NCI-H526 treated with DMSO at 0.1 percent for 48 hours (cell line): ENCODE measurements at regions not wholly inside any gene's neighbourhood (a gene's known extent, or its start where the extent isn't known, plus 50 kb on each side); places are given as distances from the start of the nearest gene placed in this dataset.
"Not testable (repeated sequence)": the region's sequence is repeated elsewhere in the genome, so short reads cannot be mapped to it uniquely, and the experiment has no call there.

ENCODE experiments used
- DNase-seq: peaks from one replicate; lab custom pipeline; 2025; lab: John Stamatoyannopoulos, UW

DNA sequence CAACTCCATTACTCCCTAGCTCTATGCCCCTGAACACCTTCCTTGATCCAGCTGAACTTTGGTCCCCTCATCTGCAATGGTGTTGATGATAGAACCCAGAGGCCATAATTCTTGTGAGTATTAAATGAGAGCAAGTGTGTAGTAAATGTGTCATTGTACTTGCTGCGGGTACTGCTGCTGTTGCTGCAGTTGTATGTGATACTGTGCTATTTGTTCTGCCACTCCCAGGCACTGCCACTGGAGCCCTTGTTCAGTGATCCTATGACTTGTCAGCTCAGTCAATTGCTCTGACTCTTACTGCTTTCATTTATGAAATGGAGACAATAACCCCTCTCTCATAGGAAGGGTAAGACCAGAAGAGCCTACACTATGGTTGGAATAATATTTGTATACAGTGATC, 136.9 kb upstream of the PLGLB2 start:
- not testable (repeated sequence) for DNase-seq

DNA sequence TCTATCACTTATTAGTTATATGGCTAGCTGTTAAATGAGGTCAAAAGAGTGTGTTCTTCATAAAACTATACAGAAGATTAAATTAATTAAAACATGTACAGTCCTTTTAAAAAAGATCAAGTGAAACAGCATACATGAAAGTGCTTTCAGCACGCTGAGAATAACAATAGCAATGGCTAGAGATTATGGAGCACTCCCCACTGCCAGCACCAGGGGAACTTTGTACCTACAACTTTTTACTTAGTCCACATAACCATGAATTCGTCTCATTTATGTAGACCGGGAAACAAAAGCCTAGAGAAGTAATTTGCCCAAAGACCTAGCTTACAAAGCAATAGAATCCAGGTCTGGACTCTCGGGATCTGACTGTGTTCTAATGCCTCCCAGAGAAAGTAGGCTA, 136.5 kb upstream of the PLGLB2 start:
- not testable (repeated sequence) for DNase-seq

DNA sequence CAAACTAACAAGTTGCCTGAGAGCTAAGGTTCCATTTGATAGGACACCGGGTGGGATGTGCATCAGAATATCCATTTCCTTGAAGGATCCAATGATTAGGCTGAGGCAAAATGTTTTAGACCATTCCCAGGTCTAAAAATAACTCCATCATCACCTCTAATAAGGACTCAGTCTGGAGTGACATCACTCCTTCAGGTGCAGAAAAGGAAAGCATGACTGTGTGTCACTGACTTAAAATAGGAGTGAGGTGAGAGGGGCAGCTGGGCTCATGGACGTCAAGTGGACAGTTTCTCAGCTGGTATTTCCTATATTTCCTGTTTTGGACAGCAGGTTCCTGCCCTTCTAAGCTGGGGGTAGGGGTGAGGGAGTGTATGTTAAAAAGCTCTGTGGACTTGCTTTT, 135.9 kb upstream of the PLGLB2 start:
- DNase-seq, result not testable (repeated sequence)

DNA sequence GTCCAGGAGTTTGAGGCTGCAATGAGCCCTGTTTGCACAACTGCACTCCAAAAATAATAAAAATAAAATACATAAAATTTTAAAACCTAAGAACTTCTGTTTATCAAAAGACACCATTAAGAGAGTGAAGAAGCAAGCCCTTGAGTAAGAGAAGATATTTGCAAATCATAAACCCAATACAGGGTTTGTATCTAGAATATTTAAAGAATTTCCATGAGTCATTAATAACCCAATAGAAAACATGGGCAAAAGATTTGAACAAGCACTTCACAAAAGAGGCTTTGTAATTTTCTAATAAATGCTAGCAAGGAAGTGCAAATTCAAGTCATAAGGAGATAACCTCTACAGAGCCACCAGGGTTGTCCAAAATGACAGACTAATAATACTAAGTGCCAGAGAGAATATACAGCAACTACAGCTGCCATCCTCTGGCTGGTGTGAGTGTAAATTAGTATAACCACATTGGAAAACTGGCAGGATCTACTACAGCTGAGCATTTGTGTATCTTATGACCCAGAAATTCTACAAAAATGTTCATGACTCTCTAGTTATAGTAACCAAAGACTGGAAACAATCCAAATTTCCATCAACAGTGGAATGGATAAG, 133.0 kb upstream of the PLGLB2 start:
- DNase-seq, result not testable (repeated sequence)

DNA sequence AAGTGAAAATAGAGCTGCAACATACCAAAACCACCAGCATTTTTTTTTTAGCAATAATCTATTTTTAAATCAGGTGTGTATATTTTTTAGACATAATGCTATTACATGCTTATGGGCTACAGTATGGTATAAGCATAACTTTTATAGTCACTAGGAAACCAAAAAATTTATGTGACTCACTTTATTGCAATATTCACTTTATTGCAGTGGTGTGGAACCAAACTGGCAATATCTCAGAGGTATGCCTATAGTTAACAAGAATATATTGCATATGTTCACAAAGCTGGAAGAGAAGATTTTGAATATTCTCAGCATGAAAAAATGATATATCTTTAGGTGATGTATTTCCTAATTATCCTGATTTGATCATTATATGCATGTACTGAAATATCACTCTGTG, 128.8 kb upstream of the PLGLB2 start:
- DNase-seq, result not testable (repeated sequence)

DNA sequence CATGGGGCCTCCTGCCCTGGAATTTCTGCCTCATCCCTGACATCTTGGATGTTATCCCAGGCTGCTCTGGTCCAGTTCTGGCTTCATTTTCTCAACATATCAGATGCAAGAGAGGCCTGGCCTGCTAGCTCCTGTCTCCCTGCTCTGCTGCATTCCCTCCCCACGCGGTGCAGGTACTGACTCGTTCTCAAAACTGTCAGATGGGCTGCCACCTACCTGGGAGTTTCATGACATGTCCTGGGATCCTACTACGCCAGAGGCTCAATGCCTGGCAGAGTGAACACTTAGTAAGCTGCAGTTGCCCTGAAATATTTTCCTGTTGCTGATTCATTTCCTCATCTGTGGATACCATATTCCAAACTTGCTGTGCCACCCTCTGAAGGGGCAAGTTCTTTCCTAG, 126.7 kb upstream of the PLGLB2 start:
- DNase-seq, result not testable (repeated sequence)

DNA sequence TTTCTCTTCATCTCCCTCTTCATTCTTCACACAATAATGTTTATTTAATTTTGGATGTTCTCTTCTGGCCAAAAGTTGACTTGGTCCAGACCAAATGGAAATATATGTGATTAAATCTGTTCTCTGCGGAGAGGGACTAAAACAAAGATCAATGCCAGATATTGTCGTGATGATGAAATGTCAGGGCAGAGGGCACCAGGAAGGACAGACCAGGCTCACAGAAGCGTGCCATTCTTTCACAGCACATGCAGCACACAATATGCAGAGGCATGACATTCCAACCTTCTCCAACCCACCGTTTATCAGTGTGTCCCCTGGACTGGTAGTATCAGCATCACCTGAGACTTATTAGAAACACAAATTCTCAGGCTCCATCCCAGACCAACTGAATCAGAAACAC, 125.2 kb upstream of the PLGLB2 start:
- not testable (repeated sequence) for DNase-seq

DNA sequence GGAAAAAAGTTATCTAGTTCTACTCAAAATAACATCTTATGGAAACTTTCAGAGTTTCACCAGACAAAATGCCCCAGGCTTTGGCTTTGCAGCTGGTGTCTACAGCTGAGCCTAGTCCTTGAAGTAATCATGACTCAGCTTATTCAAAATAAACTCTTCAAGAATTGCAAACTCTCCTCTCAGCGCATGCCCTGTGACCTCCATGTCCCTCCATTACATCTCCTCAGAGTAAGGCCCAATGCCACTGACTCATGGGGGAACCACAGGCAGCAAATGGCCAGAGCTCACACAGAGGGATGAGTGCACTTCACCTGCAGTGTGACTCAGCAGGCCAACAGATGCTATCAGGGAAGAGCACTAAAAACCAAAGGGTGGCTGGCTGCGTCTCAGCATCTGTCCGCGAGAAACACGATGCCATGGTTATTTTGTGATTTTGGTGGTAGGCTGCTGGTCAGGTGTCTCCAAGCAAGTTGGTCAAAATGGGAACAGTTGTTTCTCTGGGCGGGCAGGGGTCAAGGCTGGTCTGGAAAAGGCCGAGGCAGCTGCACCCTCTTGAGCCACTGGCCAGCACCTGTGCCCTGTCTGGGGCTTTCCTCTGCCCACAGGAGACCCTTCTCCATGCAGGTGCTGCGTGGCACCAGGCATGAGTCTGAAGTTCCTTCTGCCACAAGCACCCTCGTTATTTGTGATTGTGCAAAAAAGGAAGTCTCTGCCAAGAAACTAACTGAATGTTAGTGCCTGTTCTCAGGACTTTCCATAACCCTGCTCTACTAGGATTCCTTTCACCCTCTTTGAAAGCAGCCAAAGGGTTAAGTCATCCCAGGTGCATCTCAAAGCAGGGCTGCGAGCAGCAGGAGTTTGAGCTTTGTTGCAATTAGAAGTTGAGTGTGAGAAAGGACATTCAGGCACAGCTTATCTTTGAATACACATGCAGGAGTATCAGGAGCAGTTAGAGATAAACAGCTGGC, 118.1 kb upstream of the PLGLB2 start:
- not testable (repeated sequence) for DNase-seq

DNA sequence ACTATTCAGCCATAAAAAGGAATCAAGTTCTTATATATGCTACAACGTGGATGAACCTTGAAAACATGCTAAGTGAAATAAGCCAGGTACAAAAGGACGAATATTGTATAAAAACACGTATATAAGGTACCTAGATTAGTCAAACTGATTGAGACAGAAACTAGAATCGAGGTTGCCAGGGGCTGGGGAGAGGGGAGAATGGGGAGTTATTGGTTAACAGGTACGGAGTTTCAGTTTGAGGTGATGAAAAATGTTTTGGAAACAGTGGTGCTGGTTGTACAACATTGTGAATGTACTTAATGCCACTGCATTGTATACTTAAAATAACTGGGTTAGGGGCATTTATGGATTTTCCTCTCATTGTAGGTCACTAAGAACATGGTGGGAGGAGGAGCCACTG, 117.0 kb upstream of the PLGLB2 start:
- not testable (repeated sequence) for DNase-seq

DNA sequence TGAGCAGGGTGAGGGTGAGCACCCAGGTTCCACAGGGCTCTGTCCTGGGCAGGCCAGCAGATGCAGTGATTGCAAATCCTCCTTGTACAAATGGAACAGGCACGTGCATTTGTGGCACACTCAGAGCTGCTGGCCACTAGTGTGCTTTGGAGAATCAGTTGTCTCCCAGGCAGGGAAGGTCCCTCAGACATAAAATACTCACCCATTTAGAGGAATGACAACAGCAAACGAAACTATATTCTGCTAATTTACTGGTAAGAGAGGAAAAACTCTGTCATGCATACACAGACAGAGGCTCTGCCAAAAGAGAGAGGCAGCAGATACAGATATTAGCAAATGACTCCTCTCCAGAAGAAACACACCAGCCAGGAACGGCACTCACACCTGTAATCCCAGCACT, 116.5 kb upstream of the PLGLB2 start:
- not testable (repeated sequence) for DNase-seq

DNA sequence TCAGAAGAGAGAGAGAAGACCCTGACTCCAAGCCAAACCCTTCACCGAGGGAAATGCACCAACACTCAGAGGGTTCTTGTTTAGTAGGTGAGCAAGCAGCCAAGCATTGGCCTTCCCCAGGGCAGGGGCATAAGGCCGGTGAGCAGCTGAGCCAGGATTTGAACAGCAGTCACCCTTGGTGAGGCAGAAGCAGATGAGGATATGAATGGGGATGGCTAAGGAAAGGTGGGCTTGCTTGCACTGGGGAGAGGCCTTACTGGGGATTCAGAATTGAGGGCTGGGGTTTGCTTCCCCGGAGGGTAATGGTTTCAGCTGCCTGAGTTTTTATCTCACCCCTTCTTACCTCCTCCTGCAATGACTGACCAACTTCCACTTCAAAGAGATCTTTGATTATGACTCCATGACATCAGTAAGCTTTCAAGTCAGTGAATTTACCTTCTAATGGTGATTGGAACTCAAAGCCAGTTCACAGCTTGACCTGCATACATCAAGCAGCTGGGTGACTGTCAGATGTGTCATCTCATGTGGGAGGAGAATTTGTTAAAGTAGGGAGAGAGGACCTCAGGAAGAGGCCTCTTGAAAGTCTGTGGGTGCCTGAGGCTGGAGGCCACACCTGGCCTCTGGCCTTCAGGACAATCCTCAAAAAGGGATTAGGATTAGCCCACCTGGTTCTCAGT, 114.5 kb upstream of the PLGLB2 start:
- not testable (repeated sequence) for DNase-seq

DNA sequence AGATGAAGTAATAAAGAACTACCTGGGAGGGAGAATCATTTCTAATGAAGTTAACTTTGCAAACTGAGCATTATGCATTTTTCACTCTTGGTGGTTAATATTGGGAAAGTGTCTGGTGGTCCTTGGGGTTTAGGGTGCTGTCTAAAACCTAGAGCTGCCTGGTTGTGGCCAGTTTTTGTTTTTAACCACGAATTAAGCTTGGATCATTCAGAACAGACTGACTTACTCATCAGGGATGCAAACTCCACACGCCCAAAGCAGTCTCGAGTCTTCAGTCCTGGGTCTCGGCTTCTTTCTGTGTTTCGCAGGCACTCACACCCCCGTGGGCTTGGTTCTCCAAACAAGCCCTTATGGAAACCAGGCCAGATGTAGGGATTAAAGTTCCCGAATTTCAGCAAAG, 113.8 kb upstream of the PLGLB2 start:
- DNase-seq, result not testable (repeated sequence)

DNA sequence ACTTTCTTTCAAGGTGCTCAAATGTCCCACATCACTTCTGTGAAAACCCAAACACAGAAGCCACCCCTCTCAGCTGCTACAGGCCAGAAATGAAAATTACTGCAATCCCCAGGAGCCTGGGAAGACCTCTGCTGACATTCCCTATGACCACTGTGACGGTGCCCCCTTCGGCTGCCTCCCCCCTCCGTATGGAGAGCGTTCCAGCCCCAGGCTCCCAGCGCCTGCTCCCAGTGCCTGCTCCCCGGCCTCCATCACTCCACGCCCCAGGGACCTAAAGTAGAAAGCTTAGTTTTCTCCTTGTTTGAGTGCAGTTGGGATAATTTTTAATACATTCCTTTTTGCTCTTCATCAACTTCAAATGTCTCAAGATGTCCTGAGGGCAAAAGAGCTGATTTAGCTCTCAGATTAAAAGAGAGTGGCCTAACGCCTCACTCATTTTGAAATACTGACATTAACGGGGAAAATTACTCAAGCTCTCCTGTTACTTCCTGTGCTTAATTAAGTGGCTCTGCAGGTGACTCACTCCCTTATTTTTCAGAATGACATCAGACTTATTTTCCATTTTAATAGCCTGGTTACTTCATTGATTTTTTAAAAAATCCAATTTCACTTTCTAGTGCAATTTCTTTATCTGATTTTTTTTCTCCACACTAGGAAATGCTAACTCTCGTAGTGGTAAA, 112.8 kb upstream of the PLGLB2 start:
- not testable (repeated sequence) for DNase-seq

DNA sequence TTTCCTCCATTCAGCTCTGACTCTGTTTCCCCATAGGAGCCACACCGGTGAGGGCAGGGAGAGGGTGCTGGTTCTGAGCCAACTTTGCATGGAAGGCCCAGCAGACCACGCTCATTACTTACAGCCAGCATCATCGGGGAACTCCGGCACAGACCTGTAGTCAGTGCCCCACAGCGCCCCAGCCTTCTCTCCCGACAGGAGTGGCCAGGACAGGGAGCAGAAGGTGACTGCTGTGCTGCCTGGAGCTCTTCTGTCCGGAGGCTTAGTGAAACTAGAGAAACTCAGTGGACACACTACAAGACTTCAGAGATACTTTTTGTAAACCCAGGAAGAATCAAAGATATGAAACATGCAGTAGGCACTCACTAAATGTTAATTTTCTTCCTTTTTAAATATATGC, 111.6 kb upstream of the PLGLB2 start:
- DNase-seq, result not testable (repeated sequence)

DNA sequence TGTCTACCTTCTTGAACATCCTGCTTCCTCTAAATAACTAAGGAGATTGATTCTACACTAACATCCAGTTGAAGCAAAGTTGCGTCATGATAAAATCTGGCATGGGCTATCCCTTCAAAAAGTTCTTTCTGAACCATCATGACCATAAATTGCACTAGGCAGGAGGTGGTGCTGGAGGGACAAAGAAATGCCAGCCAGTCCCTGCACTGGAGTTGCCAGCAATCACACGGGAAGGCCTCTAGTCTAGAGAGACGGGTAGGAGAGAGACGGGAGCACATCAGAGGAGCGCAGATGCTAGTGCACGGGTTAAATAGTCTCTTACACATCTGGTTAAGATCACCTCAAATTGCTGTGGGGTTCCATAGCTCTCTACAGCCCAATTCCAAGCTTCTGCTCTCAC, 111.2 kb upstream of the PLGLB2 start:
- DNase-seq, result not testable (repeated sequence)

DNA sequence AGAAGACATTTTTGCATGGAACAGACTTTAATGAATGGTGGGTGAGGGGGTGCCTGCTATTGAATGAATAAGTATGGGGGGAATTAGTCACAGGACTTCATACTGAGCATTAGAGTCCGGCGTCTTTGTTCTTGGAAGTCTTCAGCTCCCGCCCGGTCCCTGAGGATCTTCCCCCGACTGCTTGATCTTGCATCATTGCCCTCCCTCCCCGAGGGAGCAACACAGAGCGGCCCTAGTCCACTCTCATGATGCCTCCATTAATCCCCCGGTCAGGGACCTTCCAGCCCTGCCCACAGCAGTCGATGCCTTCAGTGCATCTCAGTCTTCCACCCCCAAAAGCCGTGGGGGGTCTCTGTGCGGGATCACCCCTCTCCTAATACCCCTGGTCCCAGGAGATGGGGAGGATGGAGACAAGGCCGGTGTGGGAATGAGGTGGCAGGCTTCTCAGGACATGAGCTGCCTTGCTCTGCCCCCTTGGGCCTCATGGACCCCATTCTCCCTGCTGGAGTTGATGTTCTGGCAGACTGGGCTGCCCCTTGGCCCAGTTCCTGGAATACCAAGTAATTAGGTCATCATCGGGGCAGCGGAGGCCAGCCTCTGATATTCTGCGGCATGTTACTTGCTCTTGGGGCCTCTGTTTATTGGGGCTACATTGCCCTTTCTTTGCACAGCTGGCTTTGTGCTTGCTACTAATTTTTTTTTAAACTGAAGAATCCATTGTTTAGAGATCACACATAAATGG, 110.5 kb upstream of the PLGLB2 start:
- DNase-seq, result not testable (repeated sequence)

DNA sequence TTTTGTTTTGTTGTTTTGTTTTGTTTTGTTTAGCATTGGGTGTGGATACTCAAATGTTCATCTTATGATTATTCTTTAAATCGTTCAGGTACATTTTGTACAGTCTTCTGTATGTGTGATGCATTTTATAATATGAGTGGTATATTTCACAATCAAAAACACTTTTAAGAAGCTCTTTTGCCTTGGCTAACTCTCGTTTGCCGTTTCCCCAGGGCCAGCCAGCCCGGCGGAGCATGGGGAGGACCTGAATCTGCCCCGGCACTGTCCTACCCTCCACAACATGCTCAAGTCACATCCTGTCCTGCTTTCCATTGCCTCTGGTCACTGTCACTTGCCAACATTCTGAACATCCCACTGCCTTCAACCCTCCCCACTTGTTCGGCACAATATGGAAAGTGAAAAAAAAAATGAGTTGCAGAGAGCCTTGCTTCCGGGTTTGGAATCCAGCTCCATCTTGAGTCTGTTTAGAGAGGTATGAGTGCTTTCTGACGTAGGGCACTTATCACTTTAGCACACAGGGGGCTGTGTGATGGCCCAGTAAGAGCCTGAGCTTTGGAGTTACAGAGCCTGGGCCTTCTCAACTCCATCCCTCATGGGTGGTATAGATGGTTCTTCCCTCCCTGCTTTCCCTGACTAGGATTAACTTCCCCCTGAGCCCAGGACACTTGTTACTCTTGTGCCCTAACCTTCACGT, 109.6 kb upstream of the PLGLB2 start:
- DNase-seq, result not testable (repeated sequence)

DNA sequence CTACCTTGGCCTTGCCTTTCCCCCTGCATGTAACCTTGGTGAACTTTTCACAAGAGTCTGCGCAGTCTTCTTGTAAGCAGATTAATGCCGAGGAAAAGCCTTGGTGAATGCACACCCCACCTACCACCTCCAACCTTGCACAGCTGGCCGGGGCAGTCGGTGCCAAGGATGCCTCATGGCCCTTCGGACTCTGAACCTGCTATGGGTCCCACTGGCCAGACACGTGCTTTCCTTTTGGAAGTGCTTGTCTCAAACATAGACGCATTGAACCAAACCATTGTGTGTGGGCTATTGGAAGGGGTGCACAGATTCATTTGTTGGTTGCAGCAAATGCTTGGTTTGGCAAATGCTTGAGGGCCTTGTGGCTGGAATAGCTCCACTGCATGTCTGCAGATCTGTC, 109.0 kb upstream of the PLGLB2 start:
- not testable (repeated sequence) for DNase-seq

DNA sequence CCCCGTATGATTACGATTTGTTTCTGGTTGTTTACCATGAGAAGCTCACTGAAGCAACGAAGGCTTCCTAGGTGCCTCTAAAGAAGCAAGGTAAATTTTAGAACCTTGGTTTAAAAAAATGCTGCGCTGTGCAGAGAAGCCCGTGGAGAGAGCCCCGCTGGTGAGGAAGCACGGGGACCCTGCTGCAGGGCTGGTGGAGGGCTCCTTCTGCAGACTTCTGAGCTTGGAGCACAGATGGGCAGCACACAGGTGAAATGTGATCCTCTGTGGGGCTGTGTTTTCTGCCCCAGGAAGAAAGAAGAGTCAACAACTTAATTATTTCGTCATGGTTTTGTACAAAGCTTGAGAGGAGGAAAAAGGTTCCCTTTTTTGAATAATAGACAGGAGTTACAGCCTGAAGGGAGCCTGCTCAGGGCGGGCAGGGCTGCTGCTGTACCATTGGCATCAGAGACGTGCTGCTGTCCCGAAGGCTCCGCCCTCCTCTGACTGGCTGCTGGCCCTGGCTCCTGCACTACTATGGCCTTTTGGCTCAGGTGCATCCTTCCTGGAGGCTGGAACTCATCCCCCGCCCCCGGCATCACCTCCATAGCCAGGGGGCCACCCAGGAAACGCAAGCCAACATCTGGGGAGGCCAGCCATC, 108.0 kb upstream of the PLGLB2 start:
- DNase-seq, result not testable (repeated sequence)

DNA sequence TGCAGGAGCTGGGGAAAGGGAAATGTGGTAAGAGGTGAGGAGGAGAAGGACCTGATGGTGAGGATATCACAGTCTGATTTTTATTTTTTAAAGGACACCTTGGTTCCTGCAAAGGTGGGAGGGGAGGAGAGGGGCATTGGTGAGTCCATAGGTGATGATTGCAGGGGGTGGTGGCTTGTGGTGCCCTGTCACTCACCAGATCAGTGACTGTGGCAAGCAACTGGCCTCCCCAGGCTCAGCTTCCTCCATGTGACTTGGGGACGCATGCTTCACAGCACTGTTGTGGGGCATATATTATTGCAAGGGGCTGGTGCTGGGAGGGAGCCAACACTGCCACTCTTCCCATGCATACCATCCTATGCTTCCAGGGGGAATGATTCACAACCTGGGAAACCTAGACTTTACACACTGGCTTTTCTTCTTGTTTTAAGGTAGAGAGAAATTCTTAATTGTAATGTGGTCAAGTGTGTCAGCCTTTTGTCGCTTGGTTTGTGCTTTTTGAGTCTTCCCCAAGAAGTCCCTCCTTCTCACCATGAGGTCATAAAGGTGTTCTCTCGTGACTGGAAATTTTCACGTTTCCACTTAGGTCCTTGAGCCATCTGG, 106.8 kb upstream of the PLGLB2 start:
- DNase-seq, result not testable (repeated sequence)
